A549 (cell line): ENCODE measurements at regions not wholly inside any gene's neighbourhood (a gene's known extent, or its start where the extent isn't known, plus 50 kb on each side); places are given as distances from the start of the nearest gene placed in this dataset.

ENCODE experiments used
- ATAC-seq, 2 experiments: fragments of 200-7000 bp in 1 of 2; fragments of >200 bp in 1 of 2; cut with Nextera tagmentation in 1 of 2; cut with Tn5 transposase in 1 of 2; 3 replicates each; pipeline versions ENCODE4 v1.8.0 to v1.9.1; 2018 to 2020; ENCODE audit warnings: mild to moderate bottlenecking in 1 of 2, moderate library complexity in 1 of 2
- CTCF ChIA-PET: fragments of 300-600 bp; sonication (Branson Sonifier 250); formaldehyde crosslinking; extraction: SDS; loops from one replicate; lab custom pipeline; 2021; ENCODE audit warnings: antibody characterized with exemption, inconsistent platforms; lab: Yijun Ruan, JAX
- POLR2A ChIA-PET: fragments of 350-600 bp; formaldehyde crosslinking; extraction: SDS; loops from one replicate; lab custom pipeline; 2021; ENCODE audit warnings: antibody characterized with exemption, inconsistent platforms; lab: Yijun Ruan, JAX
- DNase-seq, 2 experiments: peaks; one replicate each; pipeline versions ENCODE4 v3.0.0 to v3.0.0-alpha.2; 2011 to 2016; ENCODE audit warnings: low read depth in 1 of 2, low spot score in 1 of 2
- FAIRE-seq: peaks from 2 replicates; lab custom pipeline; 2011; peaks lifted over from hg19 to GRCh38; lab: Jason Lieb, UNC
- H3K27ac ChIP-seq, 2 experiments: fragments of >200 bp; sonication (Bioruptor Twin); formaldehyde crosslinking; 3 replicates each; pipeline ENCODE4 v1.5.1; 2016 to 2017
- H3K4me1 ChIP-seq: fragments of >200 bp; sonication (Bioruptor Twin); formaldehyde crosslinking; 3 replicates; pipeline ENCODE4 v1.6.1; 2016
- H3K4me2 ChIP-seq: fragments of >200 bp; sonication (Bioruptor Twin); formaldehyde crosslinking; 3 replicates; pipeline ENCODE4 v1.6.1; 2016
- H3K4me3 ChIP-seq: fragments of >200 bp; sonication (Bioruptor Twin); formaldehyde crosslinking; 3 replicates; pipeline ENCODE4 v1.5.1; 2016
- H3K9me3 ChIP-seq: fragments of >200 bp; sonication (Bioruptor Twin); formaldehyde crosslinking; 3 replicates; pipeline ENCODE4 v1.6.1; 2016
- CHD4 ChIP-seq: fragments of 200-600 bp; sonication (generic); IDR thresholded peaks from 2 replicates; pipeline ENCODE4 v1.6.1; 2016; ENCODE audit warnings: antibody characterized with exemption, mild to moderate bottlenecking, borderline replicate concordance
- ESRRA ChIP-seq: fragments of 150-350 bp; IDR thresholded peaks from 2 replicates; pipeline ENCODE4 v1.6.1; 2014; ENCODE audit warnings: mild to moderate bottlenecking, low read length, borderline replicate concordance
- GATA3 ChIP-seq: IDR thresholded peaks from 2 replicates; pipeline ENCODE4 v1.6.1; 2012; ENCODE audit warnings: borderline replicate concordance
- HDAC2 ChIP-seq: fragments of 200-600 bp; sonication (generic); IDR thresholded peaks from 2 replicates; pipeline ENCODE4 v1.6.1; 2016
- MAFK ChIP-seq: fragments of 450-650 bp; IDR thresholded peaks from 2 replicates; pipeline ENCODE4 v1.6.1; 2014; ENCODE audit not compliant: partially characterized antibody
- RARB ChIP-seq: fragments of 250-450 bp; sonication (Bioruptor Pico); IDR thresholded peaks from 2 replicates; pipeline ENCODE4 v1.8.0; 2021; ENCODE audit warnings: mild to moderate bottlenecking, moderate library complexity
- RCOR1 ChIP-seq: fragments of 150-350 bp; IDR thresholded peaks from 2 replicates; pipeline ENCODE4 v1.6.1; 2014; ENCODE audit warnings: antibody characterized with exemption, low read length, low read depth
- ZNF302 ChIP-seq: fragments of 250-450 bp; sonication (Bioruptor Pico); IDR thresholded peaks from 2 replicates; pipeline ENCODE4 v1.9.0; 2021; ENCODE audit warnings: inconsistent platforms, mild to moderate bottlenecking, moderate library complexity
- WGBS: methylation state at CpG from one replicate; pipeline ENCODE4 v1.1.6; 2017; ENCODE audit errors: missing lambda C conversion rate; 5-methylcytosine and 5-hydroxymethylcytosine counted together
- TF ChIP-seq, protein P1 (sequence below): IDR thresholded peaks from 2 replicates; pipeline ENCODE4 v1.6.1; 2012
- TF ChIP-seq, protein P2 (sequence below): fragments of 200-600 bp; sonication (generic); IDR thresholded peaks from 2 replicates; pipeline ENCODE4 v1.6.1; 2016; ENCODE audit warnings: antibody characterized with exemption, mild to moderate bottlenecking, moderate library complexity
- TF ChIP-seq, protein P3 (sequence below): IDR thresholded peaks from 2 replicates; pipeline ENCODE4 v1.6.1; 2012; ENCODE audit warnings: low read depth, borderline replicate concordance
- TF ChIP-seq, protein P4 (sequence below): fragments of 250-450 bp; sonication (Bioruptor Pico); IDR thresholded peaks from 2 replicates; pipeline ENCODE4 v1.5.0; 2020; ENCODE audit warnings: low read depth, mild to moderate bottlenecking, moderate library complexity
- TF ChIP-seq, protein P5 (sequence below): fragments of 150-350 bp; IDR thresholded peaks from 2 replicates; pipeline ENCODE4 v1.6.1; 2014; ENCODE audit warnings: low read depth, mild to moderate bottlenecking, low read length
- TF ChIP-seq, protein P6 (sequence below): IDR thresholded peaks from 2 replicates; pipeline ENCODE4 v1.6.1; 2012

DNA sequence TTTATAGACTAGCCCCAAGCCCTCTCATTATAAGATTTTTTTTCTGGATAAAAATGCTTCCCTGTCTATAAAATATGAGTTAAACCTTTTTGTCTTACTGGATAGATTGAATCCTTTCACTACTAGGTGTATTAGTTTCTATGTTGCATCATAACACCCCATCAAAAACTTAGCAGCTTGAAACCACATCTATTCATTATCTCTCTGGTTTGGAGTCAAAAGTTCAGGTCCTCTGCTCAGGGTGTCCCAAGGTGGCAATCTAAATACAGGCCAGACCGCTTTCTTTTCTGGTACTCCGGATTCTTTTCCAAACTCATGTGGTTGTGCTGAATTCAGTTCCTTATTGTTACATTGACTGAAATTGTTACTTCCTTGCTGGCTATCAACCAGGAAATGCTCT, 515.5 kb downstream of the PDHA2 start:
- Histone ChIP-seq H3K27ac (no peak overlapping the region), H3K4me2 (no peak overlapping the region), H3K9me3 (no peaks in the 10 kb centered on the region), H3K4me1 (no peaks in the 10 kb centered on the region), H3K4me3 (no peak overlapping the region)
- TF ChIP-seq RARB (CRISPR knock-in tag) (no peak), ESRRA (no peak), RCOR1 (no peak), ZNF302 (no peak), CHD4 (no peak)
- TF ChIP-seq, protein P1, sequence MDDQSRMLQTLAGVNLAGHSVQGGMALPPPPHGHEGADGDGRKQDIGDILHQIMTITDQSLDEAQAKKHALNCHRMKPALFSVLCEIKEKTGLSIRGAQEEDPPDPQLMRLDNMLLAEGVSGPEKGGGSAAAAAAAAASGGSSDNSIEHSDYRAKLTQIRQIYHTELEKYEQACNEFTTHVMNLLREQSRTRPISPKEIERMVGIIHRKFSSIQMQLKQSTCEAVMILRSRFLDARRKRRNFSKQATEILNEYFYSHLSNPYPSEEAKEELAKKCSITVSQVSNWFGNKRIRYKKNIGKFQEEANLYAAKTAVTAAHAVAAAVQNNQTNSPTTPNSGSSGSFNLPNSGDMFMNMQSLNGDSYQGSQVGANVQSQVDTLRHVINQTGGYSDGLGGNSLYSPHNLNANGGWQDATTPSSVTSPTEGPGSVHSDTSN = no peak
- TF ChIP-seq, protein P2, sequence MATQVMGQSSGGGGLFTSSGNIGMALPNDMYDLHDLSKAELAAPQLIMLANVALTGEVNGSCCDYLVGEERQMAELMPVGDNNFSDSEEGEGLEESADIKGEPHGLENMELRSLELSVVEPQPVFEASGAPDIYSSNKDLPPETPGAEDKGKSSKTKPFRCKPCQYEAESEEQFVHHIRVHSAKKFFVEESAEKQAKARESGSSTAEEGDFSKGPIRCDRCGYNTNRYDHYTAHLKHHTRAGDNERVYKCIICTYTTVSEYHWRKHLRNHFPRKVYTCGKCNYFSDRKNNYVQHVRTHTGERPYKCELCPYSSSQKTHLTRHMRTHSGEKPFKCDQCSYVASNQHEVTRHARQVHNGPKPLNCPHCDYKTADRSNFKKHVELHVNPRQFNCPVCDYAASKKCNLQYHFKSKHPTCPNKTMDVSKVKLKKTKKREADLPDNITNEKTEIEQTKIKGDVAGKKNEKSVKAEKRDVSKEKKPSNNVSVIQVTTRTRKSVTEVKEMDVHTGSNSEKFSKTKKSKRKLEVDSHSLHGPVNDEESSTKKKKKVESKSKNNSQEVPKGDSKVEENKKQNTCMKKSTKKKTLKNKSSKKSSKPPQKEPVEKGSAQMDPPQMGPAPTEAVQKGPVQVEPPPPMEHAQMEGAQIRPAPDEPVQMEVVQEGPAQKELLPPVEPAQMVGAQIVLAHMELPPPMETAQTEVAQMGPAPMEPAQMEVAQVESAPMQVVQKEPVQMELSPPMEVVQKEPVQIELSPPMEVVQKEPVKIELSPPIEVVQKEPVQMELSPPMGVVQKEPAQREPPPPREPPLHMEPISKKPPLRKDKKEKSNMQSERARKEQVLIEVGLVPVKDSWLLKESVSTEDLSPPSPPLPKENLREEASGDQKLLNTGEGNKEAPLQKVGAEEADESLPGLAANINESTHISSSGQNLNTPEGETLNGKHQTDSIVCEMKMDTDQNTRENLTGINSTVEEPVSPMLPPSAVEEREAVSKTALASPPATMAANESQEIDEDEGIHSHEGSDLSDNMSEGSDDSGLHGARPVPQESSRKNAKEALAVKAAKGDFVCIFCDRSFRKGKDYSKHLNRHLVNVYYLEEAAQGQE = no peak
- TF ChIP-seq, protein P3, sequence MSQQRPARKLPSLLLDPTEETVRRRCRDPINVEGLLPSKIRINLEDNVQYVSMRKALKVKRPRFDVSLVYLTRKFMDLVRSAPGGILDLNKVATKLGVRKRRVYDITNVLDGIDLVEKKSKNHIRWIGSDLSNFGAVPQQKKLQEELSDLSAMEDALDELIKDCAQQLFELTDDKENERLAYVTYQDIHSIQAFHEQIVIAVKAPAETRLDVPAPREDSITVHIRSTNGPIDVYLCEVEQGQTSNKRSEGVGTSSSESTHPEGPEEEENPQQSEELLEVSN = no peak
- TF ChIP-seq, protein P4, sequence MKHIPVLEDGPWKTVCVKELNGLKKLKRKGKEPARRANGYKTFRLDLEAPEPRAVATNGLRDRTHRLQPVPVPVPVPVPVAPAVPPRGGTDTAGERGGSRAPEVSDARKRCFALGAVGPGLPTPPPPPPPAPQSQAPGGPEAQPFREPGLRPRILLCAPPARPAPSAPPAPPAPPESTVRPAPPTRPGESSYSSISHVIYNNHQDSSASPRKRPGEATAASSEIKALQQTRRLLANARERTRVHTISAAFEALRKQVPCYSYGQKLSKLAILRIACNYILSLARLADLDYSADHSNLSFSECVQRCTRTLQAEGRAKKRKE (CRISPR knock-in tag) = no peak
- FAIRE-seq = no peak
- CTCF ChIA-PET = interaction anchor here (0.6 kb wide), 1 partner anchor 606 kb away, joined by 3 read pairs; no protein-coding TSS in a partner anchor
- no peak for ATAC-seq
- no peak for DNase-seq
- WGBS = 43% methylated on average over 2 of the region's 2 CpGs
- POLR2A ChIA-PET = no interaction called here

DNA sequence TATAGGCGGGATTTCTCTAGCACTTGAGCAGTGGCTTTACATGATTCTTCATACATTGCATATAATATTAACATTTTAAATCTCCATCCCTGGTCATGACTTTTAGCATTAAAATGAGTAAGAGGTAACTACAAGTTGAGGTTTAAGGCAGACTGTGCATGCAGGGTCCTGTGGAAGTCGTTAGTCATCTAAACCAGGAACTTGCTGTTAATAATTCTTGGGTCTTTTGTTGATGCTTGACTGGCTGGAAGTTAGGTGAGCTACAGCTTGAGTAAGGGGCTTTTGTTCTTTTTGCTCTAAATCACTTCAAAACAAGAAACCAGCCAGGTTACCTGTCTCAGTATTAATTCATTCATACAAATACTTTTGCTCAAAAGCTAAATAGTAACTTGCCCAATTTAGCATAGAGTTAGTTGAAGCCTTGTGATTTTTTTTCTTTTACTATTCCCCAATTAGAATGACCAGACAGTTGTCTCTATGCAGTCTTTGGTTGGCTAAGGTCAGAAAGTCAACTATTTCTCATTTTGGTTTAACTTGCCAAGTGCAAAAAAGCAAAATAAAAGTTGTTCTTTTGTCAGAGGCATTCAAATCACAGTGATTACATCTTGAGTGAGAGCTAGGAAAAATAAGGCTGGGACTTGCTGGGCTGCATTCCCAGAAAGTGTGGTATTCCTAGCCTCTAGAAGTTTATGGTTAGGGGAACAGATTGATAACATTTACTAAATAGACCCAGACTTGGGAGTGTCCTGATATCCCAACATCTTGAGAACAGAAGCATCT, 516.9 kb downstream of the PDHA2 start:
- ATAC-seq (no peak), FAIRE-seq (no peak), DNase-seq (no peak)
- WGBS = 23% methylated on average over 2 of the region's 2 CpGs
- H3K4me1 ChIP-seq = no peaks in the 10 kb centered on the region
- H3K4me3 ChIP-seq = no peak overlapping the region
- H3K9me3 ChIP-seq = no peaks in the 10 kb centered on the region
- TF ChIP-seq, protein P5, sequence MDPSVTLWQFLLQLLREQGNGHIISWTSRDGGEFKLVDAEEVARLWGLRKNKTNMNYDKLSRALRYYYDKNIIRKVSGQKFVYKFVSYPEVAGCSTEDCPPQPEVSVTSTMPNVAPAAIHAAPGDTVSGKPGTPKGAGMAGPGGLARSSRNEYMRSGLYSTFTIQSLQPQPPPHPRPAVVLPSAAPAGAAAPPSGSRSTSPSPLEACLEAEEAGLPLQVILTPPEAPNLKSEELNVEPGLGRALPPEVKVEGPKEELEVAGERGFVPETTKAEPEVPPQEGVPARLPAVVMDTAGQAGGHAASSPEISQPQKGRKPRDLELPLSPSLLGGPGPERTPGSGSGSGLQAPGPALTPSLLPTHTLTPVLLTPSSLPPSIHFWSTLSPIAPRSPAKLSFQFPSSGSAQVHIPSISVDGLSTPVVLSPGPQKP = no peak
- TF ChIP-seq MAFK (no peak), ZNF302 (no peak), HDAC2 (no peak), GATA3 (no peak), ESRRA (no peak)
- TF ChIP-seq, protein P1 = no peak
- TF ChIP-seq, protein P6, sequence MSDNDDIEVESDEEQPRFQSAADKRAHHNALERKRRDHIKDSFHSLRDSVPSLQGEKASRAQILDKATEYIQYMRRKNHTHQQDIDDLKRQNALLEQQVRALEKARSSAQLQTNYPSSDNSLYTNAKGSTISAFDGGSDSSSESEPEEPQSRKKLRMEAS = no peak
- H3K27ac ChIP-seq = no peak overlapping the region
- no peak overlapping the region for H3K4me2 ChIP-seq
- POLR2A ChIA-PET = no interaction called here
- CTCF ChIA-PET = no interaction called here
